ENCODE measurements at regions not wholly inside any gene's neighbourhood (a gene's known extent, or its start where the extent isn't known, plus 50 kb on each side); places are given as distances from the start of the nearest gene placed in this dataset.

DNA sequence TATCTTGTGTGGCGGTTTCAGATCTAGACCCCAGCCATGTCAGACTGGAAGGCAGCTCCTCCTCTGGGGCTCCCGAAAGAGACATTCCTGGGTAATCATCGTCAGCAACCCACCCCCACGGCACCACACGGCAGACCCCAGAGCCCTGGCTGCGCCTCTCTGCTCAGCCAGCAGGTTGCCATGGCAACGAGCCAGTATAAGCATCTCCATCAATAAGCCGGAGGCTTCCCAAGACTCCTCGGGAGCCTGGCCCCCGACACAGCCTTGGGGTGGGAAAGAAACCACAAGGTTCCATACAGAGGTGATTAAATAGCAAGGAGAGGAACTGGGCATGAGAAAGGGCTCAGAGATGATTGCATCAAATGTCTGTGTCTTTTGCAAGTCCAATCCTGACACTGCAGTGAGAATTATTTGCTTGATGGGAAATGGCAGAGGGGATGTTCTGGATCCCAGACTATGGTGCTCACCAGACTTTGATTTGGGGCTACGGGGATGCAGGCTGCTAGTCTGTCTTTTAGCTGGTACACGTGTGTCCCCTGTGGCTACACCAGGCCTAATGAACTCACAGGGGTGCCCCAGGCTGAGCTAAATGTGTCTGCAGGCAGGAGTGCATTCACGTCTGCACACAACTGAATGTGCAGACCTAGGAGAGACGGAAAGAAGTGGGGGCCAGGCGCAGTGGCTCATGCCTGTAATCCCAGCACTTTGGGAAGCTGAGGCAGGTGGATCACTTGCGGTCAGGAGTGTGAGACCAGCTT lies 320.5 kb upstream of the TNRC6C start:
- DNase-seq = no peak

DNA sequence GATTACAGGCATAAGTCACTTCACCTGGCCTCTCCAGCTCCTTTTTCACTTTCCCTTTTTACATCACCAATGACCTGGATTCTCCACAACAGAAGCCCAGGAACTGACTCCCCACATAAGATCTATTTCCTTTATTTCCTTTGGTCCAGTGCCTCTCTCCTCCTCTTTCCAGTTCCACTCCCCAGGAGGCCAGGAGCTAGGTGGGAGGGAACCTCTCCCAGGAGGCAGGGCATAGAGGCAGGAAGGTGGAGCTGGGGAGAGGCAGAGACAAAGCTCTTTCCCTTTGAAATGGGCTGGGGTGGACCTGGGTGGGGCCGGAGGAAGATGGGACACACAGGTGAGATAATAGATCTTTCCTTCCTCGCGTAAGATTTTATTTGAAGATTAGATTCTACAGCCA lies 318.3 kb upstream of the TNRC6C start:
- no peak for DNase-seq

DNA sequence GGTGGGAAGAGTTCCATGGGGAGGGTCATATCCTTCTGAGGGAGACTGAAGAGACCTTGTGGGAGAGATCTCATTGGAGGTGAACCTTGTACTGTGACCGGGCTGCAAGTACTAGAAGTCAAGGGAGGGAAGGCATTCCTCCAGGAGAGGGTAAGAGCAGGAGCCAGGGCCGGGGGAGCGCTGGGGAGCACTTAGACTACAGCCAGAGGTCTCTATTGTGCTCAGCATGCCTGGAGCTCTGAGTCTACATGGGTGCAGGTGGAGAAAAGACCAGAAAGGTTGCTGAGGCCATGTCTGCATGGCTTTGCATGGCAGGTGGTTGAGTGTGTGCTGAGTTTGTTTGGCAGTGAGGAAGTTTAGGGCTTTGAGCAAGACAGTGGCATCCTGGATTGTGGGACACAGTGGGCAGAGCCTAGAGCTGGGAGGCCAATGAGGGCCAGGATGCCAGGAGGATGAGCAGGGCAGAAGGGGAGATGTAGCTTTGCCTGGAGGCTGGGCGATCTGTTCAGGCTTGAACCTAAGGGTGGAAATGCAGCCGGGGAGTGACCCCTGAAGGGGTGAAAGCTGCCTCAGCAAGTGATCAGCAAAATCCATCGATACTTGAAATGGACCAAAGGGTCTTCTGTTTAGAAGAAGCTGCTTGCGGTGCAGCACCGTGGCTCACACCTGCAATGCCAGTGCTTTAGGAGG lies 317.4 kb upstream of the TNRC6C start:
- no peak for DNase-seq

DNA sequence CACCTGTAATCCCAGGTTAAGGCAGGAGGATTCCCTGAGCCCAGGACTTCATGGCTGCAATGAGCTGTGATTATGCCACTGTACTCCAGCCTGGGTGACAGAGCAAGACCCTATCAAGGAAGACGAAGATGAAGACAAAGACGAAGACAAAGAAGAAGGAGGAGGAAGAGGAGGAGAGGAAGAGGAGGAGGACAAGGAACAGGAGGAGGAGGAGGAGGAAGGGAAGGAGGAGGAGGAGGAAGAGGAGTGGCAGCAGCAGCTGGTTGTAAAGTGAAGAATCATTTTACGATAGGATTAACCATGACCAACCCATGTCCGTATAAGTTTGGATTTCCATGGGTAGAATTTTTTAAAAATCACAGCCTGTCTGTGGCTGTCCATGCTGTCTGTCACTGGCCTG lies 316.8 kb upstream of the TNRC6C start:
- no peak for DNase-seq

DNA sequence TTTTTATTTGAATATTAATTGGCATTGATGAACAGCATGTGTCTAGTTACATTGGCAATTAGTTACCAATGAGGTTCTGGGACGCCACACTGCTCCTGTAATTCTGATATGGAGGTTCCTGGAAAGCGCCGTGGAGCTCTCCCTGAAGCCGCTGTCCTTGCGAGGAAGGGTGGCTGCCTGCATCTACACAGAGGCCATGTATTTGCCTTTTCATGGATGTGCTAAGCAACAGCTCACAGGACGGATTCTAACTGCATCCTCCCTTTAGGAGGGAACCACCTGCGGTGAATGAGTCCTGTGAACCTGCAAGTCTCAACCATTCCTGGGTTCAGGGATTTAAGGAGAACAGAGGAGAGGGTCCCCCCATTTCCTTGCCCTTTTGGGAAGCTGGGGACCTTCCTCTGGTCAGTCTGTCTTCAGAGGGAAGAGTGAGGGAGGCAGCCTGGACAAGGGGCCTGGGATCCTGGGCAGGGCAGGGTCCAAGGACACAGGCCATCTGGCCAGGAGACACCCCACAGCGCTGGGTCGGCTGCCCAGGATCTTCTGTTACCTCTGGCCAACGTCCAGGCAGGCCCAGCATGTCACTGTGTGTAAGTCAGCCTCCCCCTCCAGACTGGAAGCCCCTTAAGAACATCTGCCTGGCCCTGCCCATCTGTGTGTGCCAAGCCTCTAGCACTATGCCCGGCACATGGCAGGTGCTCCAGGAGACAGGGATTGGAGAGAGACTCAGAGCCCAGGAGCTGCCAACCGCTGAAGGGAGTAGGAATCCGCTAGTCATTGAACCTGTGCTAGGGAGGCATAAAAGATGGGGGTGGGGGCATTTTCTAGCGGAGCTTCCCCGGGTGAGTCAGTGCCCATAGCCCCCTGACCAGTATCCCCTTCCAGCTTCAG lies 314.1 kb upstream of the TNRC6C start:
- DNase-seq = peak; percentile 9

DNA sequence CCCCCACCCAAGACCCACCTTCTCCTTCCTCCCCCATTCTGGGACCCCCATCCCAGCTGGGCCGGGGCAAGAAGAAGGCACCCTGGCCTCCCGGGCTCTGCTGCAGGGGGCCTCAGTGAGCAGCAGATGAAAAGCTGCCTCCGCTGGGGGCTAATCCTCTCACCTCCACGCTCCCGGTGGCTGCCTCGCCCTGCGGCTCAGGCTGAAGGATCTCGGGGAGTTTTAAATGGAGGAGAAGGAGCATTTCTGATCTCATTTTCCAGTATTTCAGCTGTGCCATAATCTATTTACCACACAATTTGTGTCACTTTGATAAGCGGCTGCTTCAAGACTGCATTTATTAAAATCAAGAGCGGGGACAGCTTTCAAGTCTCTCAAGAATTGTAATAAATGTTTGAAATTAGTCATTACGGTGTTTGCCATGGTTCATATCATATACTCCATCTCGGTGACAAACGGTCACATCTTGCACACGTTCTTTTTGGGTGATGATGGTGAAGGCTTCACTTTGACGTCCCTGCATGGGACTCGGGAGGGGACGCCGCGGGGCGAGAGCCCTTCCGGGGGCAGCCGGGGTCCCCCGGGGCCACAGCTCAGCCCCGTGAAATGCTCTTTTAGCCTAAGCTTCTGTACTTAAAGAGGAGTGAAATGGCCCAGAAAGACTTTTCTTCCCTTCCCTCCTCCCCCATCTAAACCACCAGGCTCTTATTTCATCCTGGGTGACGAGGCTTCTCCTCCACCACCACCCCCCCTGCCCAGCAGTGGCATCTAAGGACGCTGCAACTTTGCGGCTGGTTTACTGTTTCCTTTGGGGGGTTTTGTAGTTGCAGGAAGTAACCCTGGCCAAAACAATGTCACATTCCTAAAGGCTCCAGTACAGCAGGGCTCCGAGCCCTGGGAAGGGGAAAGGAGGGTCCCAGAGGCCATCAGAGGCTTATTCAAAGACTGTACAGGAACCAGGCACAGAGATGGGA lies 313.1 kb upstream of the TNRC6C start:
- no peak for DNase-seq

DNA sequence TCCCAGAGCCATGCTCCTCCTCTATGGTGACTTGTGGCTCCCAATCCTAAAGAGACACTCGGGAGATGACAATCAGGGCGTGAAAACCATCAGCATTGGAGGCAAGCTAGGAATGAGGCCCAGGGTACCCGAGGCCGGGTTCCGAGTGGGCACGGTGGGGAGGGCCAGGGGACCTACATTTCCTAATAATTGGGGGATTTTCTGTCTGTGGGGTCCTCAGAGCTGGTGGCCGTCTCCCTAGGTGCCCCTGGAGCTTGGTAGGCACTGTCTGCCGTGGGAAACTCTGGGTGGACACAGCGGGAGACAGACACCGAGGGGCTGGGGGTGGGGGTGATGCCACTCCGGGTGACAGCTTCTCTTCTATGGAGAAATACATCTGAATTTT lies 312.5 kb upstream of the TNRC6C start:
- no peak for DNase-seq

DNA sequence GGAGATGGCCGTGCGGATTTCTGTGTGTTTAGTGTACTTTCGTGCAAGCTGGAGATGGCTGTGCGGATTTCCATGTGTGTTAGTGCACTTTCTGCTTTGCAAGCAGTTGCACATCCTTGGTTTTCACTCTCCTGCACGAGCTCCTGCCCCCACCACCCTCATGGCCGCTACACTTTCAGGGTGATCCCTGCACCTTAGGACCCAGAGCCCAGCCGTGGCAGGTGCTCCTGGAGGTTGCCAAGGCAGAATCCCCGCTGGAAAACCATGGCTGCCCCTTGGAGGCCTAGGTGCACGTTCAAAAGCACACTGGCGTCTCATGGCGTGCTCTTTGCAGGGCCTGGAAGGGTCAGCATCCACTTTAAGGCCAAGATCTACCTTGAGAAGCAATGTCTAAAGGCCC lies 311.0 kb upstream of the TNRC6C start:
- no peak for DNase-seq

DNA sequence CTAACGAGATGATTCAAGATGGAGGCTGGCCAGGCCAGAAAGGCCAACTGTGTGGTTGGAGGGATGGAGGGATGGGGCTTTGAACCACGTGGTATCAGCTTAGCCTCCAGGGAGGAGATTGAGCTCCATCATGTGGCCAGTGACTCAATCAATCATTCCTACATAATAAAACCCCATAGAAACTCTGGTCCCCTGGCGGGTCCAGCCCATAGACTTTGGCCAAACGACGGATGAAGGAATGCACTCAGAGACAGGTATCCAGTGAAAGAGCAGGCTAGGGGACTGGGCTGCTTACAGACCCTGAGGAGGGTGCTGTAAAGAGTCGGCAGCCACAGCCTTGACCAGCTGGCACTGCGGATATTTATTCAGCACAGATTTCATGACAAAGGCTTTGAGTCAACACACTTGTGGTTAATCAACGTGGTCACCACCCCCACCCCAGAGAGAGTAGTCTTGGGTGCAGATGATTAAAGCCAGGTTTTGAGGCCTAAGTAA lies 308.7 kb upstream of the TNRC6C start:
- DNase-seq = no peak

DNA sequence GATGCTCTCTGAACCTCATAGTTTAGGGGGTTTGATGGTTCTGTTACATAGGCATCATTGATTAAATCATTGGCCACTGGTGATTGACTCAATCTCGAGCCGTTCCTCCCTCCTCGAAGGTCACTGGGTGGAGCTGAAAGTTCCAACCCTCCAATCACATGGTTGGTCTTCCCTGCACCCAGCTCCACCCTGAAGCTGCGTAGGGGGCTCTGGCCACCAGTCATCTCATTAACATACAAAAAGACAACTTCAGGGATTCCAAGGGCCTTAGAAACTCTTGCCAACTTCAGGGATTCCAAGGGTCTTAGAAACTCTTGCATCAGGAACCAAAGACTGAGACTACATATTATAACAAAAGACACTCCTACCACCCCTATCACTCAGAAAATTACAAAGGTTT lies 306.5 kb upstream of the TNRC6C start:
- no peak for DNase-seq

DNA sequence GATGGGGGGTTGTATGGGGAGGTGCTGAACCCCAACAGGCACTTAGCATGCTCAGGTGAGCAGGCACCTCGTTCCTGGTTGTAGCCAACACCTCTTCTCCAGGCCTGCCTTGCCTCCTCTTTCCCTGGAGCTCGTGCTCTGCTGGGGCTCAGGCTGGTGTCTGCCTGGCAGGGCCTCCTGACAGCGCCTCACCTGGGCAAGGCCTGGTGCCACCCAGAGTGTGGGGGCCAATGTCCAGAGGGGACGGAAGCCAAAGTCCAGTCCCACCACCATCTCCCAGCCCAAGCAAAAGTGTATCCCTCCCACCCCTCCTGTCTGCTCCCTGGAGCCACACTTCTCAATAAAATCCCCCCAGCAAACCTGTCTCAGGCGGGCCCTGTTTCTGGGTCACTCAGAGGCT lies 304.2 kb upstream of the TNRC6C start:
- no peak for DNase-seq

DNA sequence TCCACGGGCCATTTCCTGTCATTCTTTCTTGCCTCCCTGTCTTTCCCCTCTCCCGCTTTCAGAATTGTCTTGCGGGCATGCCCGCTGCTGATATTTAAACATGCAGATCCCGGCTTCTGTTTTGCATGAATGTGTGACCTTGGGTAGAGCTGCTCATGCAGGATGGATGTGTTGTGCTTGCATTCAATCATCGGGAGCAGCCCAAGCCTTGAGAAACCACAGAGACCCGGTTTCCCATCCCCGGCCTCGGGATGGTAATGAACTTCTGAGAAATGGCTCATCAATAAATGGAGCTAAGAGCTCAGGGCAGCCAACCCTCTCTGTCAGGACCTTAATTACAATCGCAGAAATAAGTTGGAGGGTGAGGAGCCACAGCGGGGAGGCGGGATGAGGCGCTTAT lies 303.7 kb upstream of the TNRC6C start:
- DNase-seq = no peak

DNA sequence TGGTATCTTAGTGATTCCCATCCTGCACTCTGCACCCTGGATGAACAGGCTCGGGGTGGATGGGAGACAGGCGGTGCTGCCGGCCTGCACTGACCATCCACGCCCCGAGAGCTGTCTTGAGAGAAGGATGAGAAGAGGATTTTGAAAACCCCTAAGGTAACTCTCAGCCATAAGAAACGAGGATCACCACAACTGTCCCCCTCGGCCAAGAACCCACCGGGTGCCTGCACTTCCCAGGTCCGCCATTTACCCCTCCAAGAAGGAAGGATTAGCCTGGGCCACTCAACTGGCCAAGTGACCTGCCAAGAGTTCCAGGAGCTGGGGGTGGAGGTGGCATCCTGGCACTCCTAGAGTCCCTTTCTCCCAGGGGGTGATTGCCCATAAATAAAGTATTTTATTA lies 302.4 kb upstream of the TNRC6C start:
- no peak for DNase-seq

DNA sequence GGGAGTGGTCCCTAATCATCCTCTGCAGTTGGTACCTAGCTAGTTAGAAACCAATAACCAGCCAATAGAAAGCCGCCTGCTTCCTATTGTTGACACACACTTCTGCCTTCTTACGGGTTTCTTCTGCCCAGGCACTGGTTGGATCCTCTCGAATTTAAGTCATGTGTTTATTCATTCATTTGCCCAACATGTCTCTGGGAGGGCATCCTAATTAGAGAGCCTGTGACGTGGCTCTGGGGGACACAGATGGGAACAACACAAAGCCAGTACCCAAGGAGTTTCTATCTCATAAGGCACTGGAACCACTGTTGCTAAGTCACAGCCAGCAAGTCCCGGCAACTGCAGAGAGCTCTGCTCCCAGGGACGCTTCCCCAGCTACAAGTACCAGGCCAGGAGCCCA lies 300.7 kb upstream of the TNRC6C start:
- DNase-seq = no peak

DNA sequence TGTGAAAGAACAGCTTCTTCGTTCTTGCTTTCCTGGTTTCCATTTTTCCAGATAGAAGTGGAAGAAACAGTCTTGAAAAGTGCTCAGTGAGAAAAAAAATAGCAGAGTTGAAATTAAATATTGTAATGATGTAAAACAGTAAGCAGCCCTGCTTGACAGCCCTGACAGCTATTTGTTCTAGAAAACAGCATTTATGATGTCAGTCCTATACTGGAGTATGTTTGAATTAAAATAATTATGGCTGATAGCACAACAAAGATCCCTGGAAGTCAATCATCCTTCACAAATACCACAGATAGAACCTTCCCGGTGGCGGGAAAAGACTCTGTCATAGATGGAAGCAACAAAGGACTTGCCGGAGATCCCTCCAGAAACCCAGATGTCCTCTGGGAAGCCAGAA lies 298.0 kb upstream of the TNRC6C start:
- no peak for DNase-seq

DNA sequence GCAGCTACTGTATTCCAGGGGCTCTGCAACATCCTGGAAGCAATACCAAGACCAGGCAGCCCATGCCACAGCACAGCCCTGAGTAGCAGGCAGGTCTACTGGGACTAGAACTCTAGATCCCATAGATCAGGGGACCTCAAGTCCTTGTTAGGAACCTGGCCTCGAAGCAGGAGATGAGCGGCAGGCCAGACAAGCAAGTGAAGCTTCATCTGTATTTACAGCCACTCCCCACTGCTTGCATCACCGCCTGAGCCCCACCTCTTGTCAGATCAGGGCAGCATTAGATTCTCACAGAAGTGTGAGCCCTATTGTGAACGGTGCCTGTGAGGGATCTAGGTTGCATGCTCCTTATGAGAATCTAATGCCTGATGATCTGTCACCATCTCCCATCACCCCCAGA lies 295.7 kb upstream of the TNRC6C start:
- no peak for DNase-seq

DNA sequence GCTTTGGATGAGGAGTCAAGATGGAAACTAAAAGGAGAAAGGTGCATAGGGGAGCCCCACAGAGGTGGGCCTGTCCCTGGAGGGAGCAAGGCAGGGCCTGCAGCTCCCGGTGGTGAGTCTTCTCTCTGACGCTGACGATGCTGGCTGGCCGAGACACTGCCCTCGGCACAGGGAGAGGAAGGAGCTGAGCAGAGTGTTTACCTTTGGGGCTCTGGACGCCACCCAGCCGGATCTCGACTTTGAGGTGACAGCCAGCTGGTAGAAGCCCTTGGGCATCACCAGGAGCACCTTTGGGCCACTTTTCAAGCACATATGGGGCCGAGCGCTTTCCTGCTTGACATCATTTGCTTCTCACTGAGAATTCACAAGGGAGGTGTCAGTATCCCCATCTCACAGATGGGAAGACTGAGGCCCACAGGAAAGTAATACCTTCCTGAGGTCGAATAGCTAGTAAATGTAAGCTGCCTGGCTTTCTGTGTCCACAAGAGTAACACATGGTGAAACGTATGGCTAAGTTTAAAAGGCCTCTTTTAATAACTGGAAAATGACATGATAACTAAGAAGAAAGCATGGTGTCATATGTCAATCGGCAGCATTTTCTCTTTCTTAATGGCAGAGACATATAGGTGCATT lies 294.3 kb upstream of the TNRC6C start:
- no peak for DNase-seq

DNA sequence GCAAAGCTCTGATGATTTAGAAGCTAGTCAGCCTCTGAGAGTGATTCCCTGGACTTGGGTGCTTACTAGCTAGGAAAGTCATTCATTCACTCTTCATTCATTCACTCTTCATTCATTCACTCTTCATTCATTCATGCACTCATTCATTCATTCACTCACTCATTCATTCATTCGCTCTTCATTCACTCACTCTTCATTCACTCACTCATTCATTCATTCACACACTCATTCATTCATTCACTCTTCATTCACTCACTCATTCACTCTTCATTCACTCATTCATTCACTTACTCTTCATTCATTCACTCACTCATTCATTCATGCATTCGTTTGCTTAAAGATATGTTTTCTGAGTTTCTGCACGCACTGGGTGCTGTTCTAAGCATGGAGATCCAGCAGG lies 292.7 kb upstream of the TNRC6C start:
- DNase-seq = no peak

DNA sequence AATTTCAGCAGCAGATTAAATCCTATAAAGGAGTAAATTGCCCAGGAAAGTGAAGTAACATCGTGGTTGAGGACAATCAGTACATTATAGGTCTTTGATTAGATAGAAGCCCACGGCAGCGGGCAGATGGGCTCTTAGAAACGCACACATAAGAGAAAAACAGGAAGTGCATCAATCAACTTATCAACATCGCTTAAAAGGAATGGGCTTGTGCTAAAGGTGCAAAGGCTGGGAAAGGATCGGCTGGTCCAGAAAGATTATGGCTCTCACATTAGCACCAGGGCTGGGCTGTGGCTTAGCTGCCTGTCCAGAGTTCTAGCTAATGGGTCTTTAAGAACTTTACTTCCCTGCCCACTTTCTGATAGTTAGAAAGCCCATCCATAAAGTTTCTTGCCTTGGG lies 292.0 kb upstream of the TNRC6C start:
- no peak for DNase-seq

DNA sequence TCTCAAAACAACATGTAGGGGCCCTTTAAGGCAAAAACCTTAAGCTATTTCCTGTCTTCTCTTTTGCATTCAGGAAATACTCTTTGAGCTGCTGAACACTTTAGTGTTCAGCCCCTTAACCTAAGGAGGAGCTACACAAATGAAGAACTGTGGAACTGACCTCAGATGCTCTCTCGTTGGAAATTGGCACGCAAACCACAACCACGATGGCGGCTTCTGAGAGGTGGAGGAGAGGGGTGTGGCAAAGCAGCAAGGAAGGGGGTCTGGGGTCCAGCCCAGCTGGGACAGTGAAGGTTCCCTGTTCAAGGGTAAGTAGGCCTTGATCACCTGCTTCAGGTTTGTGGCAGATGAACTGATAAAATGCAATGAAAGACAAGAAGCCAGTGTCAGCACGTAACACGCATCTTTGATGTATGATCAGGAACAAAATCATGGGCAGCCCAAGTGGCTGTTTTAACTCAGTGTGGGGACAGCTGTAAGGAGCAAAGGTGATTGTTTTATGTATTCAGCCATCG lies 291.6 kb upstream of the TNRC6C start:
- DNase-seq = no peak

DNA sequence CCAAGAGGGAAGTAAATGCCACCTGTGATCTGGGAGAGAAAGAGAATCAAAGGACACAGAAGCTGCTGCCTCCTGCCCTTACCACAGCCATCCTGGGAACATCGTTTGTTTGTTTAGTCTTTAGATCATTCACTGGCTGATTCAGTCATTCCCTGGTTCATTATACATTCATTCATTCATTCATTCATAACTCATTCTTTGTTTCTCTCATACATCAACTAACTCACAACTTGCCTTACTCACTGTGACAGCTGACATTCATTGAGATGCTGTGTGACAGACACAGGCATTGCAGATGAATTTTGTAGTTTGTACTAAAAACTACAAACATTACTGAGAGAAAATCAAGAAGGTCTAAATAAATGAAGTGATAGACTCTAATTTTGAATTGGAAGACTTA lies 291.0 kb upstream of the TNRC6C start:
- DNase-seq = no peak

DNA sequence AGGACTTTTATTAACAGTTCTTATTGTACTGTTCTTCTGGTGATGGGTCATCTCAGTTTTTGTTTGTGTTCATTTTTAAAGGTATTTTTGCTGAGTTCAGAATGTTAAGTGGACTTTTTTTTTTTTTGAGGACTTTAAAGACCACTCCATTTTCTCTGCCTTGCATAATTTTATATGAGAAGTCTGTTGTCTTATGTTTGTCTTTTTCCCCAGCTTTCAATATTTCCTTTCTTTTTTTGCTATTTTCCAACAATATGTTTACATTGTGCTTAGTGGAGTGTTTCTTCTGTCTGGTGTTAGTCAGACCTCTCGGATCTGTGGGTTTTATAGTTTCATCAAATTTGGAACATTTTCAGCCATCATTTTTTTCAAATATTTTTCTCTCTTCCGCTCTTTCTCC lies 290.0 kb upstream of the TNRC6C start:
- DNase-seq = no peak
